ENCODE measurements at regions not wholly inside any gene's neighbourhood (a gene's known extent, or its start where the extent isn't known, plus 50 kb on each side); places are given as distances from the start of the nearest gene placed in this dataset.
"Not testable (repeated sequence)": the region's sequence is repeated elsewhere in the genome, so short reads cannot be mapped to it uniquely, and the experiment has no call there.

- DNase-seq: no peak
These were observed 131.8 kb upstream of the KRAS start for GRCh38 chr12:25382311-25383106.

GRCh38 chr12:25377469-25378177 is 126.9 kb upstream of the KRAS start:
- DNase-seq: no peak

GRCh38 chr12:25376985-25377384 is 126.3 kb upstream of the KRAS start:
- no peak for DNase-seq

GRCh38 chr12:25376407-25376806 is 125.7 kb upstream of the KRAS start:
- no peak for DNase-seq

GRCh38 chr12:25372969-25373817 is 122.5 kb upstream of the KRAS start:
- DNase-seq: no peak

GRCh38 chr12:25372002-25372401 is 121.3 kb upstream of the KRAS start:
- DNase-seq: no peak

- DNase-seq: no peak
These were observed 117.8 kb upstream of the KRAS start for GRCh38 chr12:25368557-25368956.

GRCh38 chr12:25366122-25366521 is 115.4 kb upstream of the KRAS start:
- DNase-seq: no peak

GRCh38 chr12:25365340-25365730 is 114.6 kb upstream of the KRAS start:
- no peak for DNase-seq

GRCh38 chr12:25364529-25365339 is 114.0 kb upstream of the KRAS start:
- DNase-seq: no peak

- DNase-seq: no peak
These were observed 111.9 kb upstream of the KRAS start for GRCh38 chr12:25362646-25363045.

- no peak for DNase-seq
These were observed 110.8 kb upstream of the KRAS start for GRCh38 chr12:25361511-25361910.

- DNase-seq: no peak
These were observed 106.9 kb upstream of the KRAS start for GRCh38 chr12:25357595-25357994.

GRCh38 chr12:25352942-25353341 is 102.2 kb upstream of the KRAS start:
- DNase-seq: not testable (repeated sequence)

GRCh38 chr12:25352083-25352918 is 101.6 kb upstream of the KRAS start:
- DNase-seq: no peak

GRCh38 chr12:25348593-25348895 is 97.8 kb upstream of the KRAS start:
- DNase-seq: no peak

GRCh38 chr12:25347716-25348592 is 97.2 kb upstream of the KRAS start:
- DNase-seq: no peak

GRCh38 chr12:25341877-25342276 is 91.1 kb upstream of the KRAS start:
- DNase-seq: not testable (repeated sequence)

- no peak for DNase-seq
These were observed 87.2 kb upstream of the KRAS start for GRCh38 chr12:25337916-25338315.

GRCh38 chr12:25332143-25332542 is 81.4 kb upstream of the KRAS start:
- DNase-seq: no peak
